H1 (cell line): ENCODE measurements at regions not wholly inside any gene's neighbourhood (a gene's known extent, or its start where the extent isn't known, plus 50 kb on each side); places are given as distances from the start of the nearest gene placed in this dataset. TPM values are rescaled to one million over a fixed set of nuclear protein-coding genes. Genes with fewer than 3 reads are reported as not detected.

ENCODE experiments used
- small RNA-seq: library from polyadenylated mRNA; stranded (forward); fragments of <200 nt; extraction: miRNeasy Mini kit (QIAGEN cat#:217004); gene quantifications from one replicate; pipeline ENCODE3, GENCODE V24; 2013; ENCODE audit not compliant: insufficient read depth

Small RNAs in the stretch of these regions (small RNA-seq; reads per million reads assigned to genes)
- not detected for gene RNU6-242P
